Uterus (tissue), 2 donors: ENCODE measurements at regions not wholly inside any gene's neighbourhood (a gene's known extent, or its start where the extent isn't known, plus 50 kb on each side); places are given as distances from the start of the nearest gene placed in this dataset.

Source experiments
- CTCF ChIP-seq, 4 experiments: fragments of 200-600 bp in 2 of 4; fragments of 450-650 bp in 2 of 4; sonication (generic) in 2 of 4; IDR thresholded peaks; one replicate each; pipeline ENCODE4 v1.5.1; 2016 to 2019; ENCODE audit warnings: antibody characterized with exemption in 4 of 4, mild to moderate bottlenecking in 2 of 4, moderate library complexity in 1 of 4
- POLR2A ChIP-seq, 2 donors: fragments of 450-650 bp; IDR thresholded peaks; one replicate each; pipeline ENCODE4 v1.6.1; 2016; ENCODE audit warnings: antibody characterized with exemption in 2 of 2, mild to moderate bottlenecking in 1 of 2, moderate library complexity in 1 of 2

- TF ChIP-seq CTCF (IDR thresholded peaks at IDR 0.05) = no peak
- TF ChIP-seq POLR2A (IDR thresholded peaks at IDR 0.05) = no peak
These were observed 68.5 kb upstream of the SH3RF3 start for GRCh38 chr2:109060496-109060895.
